Urinary bladder (tissue), 4 donors: ENCODE measurements at regions not wholly inside any gene's neighbourhood (a gene's known extent, or its start where the extent isn't known, plus 50 kb on each side); places are given as distances from the start of the nearest gene placed in this dataset. TPM values are rescaled to one million over a fixed set of nuclear protein-coding genes. Genes with fewer than 3 reads are reported as not detected.
"Not testable (repeated sequence)": the region's sequence is repeated elsewhere in the genome, so short reads cannot be mapped to it uniquely, and the experiment has no call there.

Source experiments
- DNase-seq: peaks from one replicate; pipeline ENCODE4 v3.0.0-alpha.2; 2015; ENCODE audit errors: extremely low spot score
- H3K27ac ChIP-seq: one replicate; pipeline ENCODE4 v1.5.1; 2013; ENCODE audit warnings: low read depth, mild to moderate bottlenecking, moderate library complexity
- H3K36me3 ChIP-seq: one replicate; pipeline ENCODE4 v1.6.1; 2013; ENCODE audit warnings: mild to moderate bottlenecking, moderate library complexity; ENCODE audit not compliant: insufficient read depth
- H3K4me1 ChIP-seq: one replicate; pipeline ENCODE4 v1.6.1; 2013; ENCODE audit warnings: mild to moderate bottlenecking, moderate library complexity; ENCODE audit not compliant: insufficient read depth
- H3K4me3 ChIP-seq: one replicate; pipeline ENCODE4 v1.5.1; 2013; ENCODE audit warnings: low read depth, low read length
- WGBS: extraction: QIAGEN DNeasy Blood & Tissue Kit; methylation state at CpG from one replicate; pipeline ENCODE4 v1.1.7; 2013; 5-methylcytosine and 5-hydroxymethylcytosine counted together
- small RNA-seq: library from RNA; depleted of rRNA; stranded (forward); fragments of <200 nt; gene quantifications from one replicate; pipeline ENCODE3, GENCODE V24; 2014
- donor health status: healthy with polysubstance abuse.
- donor health status: healthy.

GRCh38 chr10:38451306-38451967 is 357.3 kb downstream of the ZNF37A start:
- WGBS = 95% methylated on average over 28 of the region's 28 CpGs
- H3K36me3 ChIP-seq, H3K27ac ChIP-seq, H3K4me3 ChIP-seq, DNase-seq, H3K4me1 ChIP-seq: not testable (repeated sequence)

Small RNAs in the stretch of these regions (small RNA-seq; reads per million reads assigned to genes)
- gene AL117339.3 = not detected
- not detected for gene RNU6-1118P
